Suprapubic skin (tissue), 4 donors: ENCODE measurements at regions not wholly inside any gene's neighbourhood (a gene's known extent, or its start where the extent isn't known, plus 50 kb on each side); places are given as distances from the start of the nearest gene placed in this dataset.
"Not testable (repeated sequence)": the region's sequence is repeated elsewhere in the genome, so short reads cannot be mapped to it uniquely, and the experiment has no call there.

ENCODE experiments used
- DNase-seq, 2 donors: peaks; one replicate each; pipeline ENCODE4 v3.0.0-alpha.2; 2019; ENCODE audit warnings: low spot score in 2 of 2
- H3K27ac ChIP-seq: fragments of 200-600 bp; sonication (generic); one replicate; pipeline ENCODE4 v1.5.1; 2019
- H3K27me3 ChIP-seq: fragments of 200-600 bp; sonication (generic); one replicate; pipeline ENCODE4 v1.5.1; 2019
- H3K36me3 ChIP-seq: fragments of 200-600 bp; sonication (generic); one replicate; pipeline ENCODE4 v1.5.1; 2019
- H3K4me1 ChIP-seq: fragments of 200-600 bp; sonication (generic); one replicate; pipeline ENCODE4 v1.5.1; 2019
- H3K4me3 ChIP-seq: fragments of 200-600 bp; sonication (generic); one replicate; pipeline ENCODE4 v1.5.1; 2019; ENCODE audit warnings: mild to moderate bottlenecking
- H3K9me3 ChIP-seq: fragments of 200-600 bp; sonication (generic); one replicate; pipeline ENCODE4 v1.5.1; 2019
- CTCF ChIP-seq, 2 donors: fragments of 200-600 bp in 1 of 2; fragments of 450-650 bp in 1 of 2; sonication (generic) in 1 of 2; IDR thresholded peaks; one replicate each; pipeline ENCODE4 v1.5.1; 2016 to 2019; ENCODE audit warnings: antibody characterized with exemption in 2 of 2, mild to moderate bottlenecking in 1 of 2, moderate library complexity in 1 of 2
- EP300 ChIP-seq: sonication (generic); formaldehyde crosslinking; IDR thresholded peaks from one replicate; pipeline ENCODE4 v1.6.1; 2017; ENCODE audit warnings: antibody characterized with exemption
- POLR2A ChIP-seq, 2 donors: fragments of 450-650 bp; IDR thresholded peaks; one replicate each; pipeline ENCODE4 v1.6.1; 2017; ENCODE audit warnings: antibody characterized with exemption in 2 of 2, mild to moderate bottlenecking in 2 of 2, moderate library complexity in 2 of 2
- POLR2AphosphoS5 ChIP-seq, 3 donors: sonication (generic); formaldehyde crosslinking; IDR thresholded peaks; one replicate each; pipeline ENCODE4 v1.6.1; 2017; ENCODE audit warnings: antibody characterized with exemption in 3 of 3
- WGBS: methylation state at CpG from one replicate; pipeline ENCODE4 v1.1.5; 2018; 5-methylcytosine and 5-hydroxymethylcytosine counted together

- 63% methylated on average over 1 of the region's 1 CpG for WGBS
These were observed 227.5 kb downstream of the ADAMTS15 start for GRCh38 chr11:130675917-130676316.

GRCh38 chr11:130677486-130678153 lies 229.2 kb downstream of the ADAMTS15 start:
- WGBS, result 67% methylated on average over 6 of the region's 6 CpGs
- Histone ChIP-seq H3K36me3 (no peaks in the 10 kb centered on the region), H3K27me3 (no peaks in the 10 kb centered on the region), H3K4me3 (no peak overlapping the region), H3K4me1 (peaks cover 3% of the 10 kb centered on the region), H3K9me3 (peaks cover 3% of the 10 kb centered on the region), H3K27ac (no peak overlapping the region)
- TF ChIP-seq POLR2AphosphoS5 (IDR thresholded peaks at IDR 0.05) (no peak), CTCF (IDR thresholded peaks at IDR 0.05) (no peak)
- no peak for DNase-seq

More at GRCh38 chr11:130675917-130676316, 227.5 kb downstream of the ADAMTS15 start:
- Histone ChIP-seq H3K4me1 (peaks cover 6% of the 10 kb centered on the region), H3K9me3 (peaks cover 3% of the 10 kb centered on the region), H3K27ac (no peak overlapping the region), H3K4me3 (no peak overlapping the region), H3K36me3 (no peaks in the 10 kb centered on the region), H3K27me3 (no peaks in the 10 kb centered on the region)
- no peak for TF ChIP-seq POLR2AphosphoS5 (IDR thresholded peaks at IDR 0.05)
- no peak for TF ChIP-seq POLR2A (IDR thresholded peaks at IDR 0.05)
- DNase-seq, result no peak

GRCh38 chr11:130679247-130679646 lies 230.8 kb downstream of the ADAMTS15 start:
- TF ChIP-seq CTCF (IDR thresholded peaks at IDR 0.05) (no peak), EP300 (no peak), POLR2AphosphoS5 (IDR thresholded peaks at IDR 0.05) (no peak)
- WGBS, result 89% methylated on average over 4 of the region's 4 CpGs
- Histone ChIP-seq H3K36me3 (no peaks in the 10 kb centered on the region), H3K27me3 (no peaks in the 10 kb centered on the region), H3K9me3 (peaks cover 3% of the 10 kb centered on the region), H3K4me3 (no peak overlapping the region), H3K4me1 (no peaks in the 10 kb centered on the region), H3K27ac (no peak overlapping the region)
- DNase-seq, result no peak

GRCh38 chr11:130682471-130682870 lies 233.8 kb downstream of the SNX19 start:
- H3K4me1 ChIP-seq, result not testable (repeated sequence)

GRCh38 chr11:130689222-130689908 lies 226.9 kb downstream of the SNX19 start:
- 74% methylated on average over 4 of the region's 4 CpGs for WGBS
- no peak for TF ChIP-seq EP300
- no peak for TF ChIP-seq POLR2A (IDR thresholded peaks at IDR 0.05)
- no peak for TF ChIP-seq CTCF (IDR thresholded peaks at IDR 0.05)
- H3K9me3 ChIP-seq, result no peaks in the 10 kb centered on the region
- H3K4me1 ChIP-seq, result no peaks in the 10 kb centered on the region
- H3K27me3 ChIP-seq, result no peaks in the 10 kb centered on the region
- no peak for DNase-seq
- no peak overlapping the region for H3K4me3 ChIP-seq
- no peaks in the 10 kb centered on the region for H3K36me3 ChIP-seq
- no peak overlapping the region for H3K27ac ChIP-seq

More at GRCh38 chr11:130682471-130682870, 233.8 kb downstream of the SNX19 start:
- 43% methylated on average over 2 of the region's 2 CpGs for WGBS
- not testable (repeated sequence) for H3K36me3 ChIP-seq, H3K27ac ChIP-seq, H3K4me3 ChIP-seq, H3K27me3 ChIP-seq, H3K9me3 ChIP-seq, DNase-seq

- Histone ChIP-seq H3K4me3 (no peak overlapping the region), H3K9me3 (no peaks in the 10 kb centered on the region), H3K4me1 (no peaks in the 10 kb centered on the region), H3K27me3 (no peaks in the 10 kb centered on the region), H3K27ac (no peak overlapping the region), H3K36me3 (no peaks in the 10 kb centered on the region)
- WGBS, result 82% methylated on average over 2 of the region's 2 CpGs
- TF ChIP-seq POLR2AphosphoS5 (IDR thresholded peaks at IDR 0.05), result no peak
- TF ChIP-seq CTCF (IDR thresholded peaks at IDR 0.05), result no peak
- no peak for TF ChIP-seq POLR2A (IDR thresholded peaks at IDR 0.05)
- no peak for TF ChIP-seq EP300
- no peak for DNase-seq
These were observed 224.7 kb downstream of the SNX19 start for GRCh38 chr11:130691581-130691980.
